ENCODE measurements at regions not wholly inside any gene's neighbourhood (a gene's known extent, or its start where the extent isn't known, plus 50 kb on each side); places are given as distances from the start of the nearest gene placed in this dataset.

- Histone ChIP-seq H3K4me1 (no peaks in the 10 kb centered on the region), H3K27ac (no peak overlapping the region), H3K4me3 (no peak overlapping the region), H3K36me3 (no peaks in the 10 kb centered on the region), H3K9me3 (no peaks in the 10 kb centered on the region), H3K27me3 (no peaks in the 10 kb centered on the region)
- TF ChIP-seq, protein P1, sequence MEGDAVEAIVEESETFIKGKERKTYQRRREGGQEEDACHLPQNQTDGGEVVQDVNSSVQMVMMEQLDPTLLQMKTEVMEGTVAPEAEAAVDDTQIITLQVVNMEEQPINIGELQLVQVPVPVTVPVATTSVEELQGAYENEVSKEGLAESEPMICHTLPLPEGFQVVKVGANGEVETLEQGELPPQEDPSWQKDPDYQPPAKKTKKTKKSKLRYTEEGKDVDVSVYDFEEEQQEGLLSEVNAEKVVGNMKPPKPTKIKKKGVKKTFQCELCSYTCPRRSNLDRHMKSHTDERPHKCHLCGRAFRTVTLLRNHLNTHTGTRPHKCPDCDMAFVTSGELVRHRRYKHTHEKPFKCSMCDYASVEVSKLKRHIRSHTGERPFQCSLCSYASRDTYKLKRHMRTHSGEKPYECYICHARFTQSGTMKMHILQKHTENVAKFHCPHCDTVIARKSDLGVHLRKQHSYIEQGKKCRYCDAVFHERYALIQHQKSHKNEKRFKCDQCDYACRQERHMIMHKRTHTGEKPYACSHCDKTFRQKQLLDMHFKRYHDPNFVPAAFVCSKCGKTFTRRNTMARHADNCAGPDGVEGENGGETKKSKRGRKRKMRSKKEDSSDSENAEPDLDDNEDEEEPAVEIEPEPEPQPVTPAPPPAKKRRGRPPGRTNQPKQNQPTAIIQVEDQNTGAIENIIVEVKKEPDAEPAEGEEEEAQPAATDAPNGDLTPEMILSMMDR (IDR thresholded peaks at IDR 0.05), result no peak
- no peak for DNase-seq
- intact Hi-C loops (cut with DNase I; ENCODE audit: low total_unique reads), result no loop called here
Observed at GRCh38 chr4:84392951-84393590, 106.0 kb downstream of the NKX6-1 start.

GRCh38 chr4:84389406-84389805 lies 109.7 kb downstream of the NKX6-1 start:
- intact Hi-C loops (cut with DNase I; ENCODE audit: low total_unique reads), result no loop called here
- no peaks in the 10 kb centered on the region for H3K4me1 ChIP-seq
- no peak overlapping the region for H3K4me3 ChIP-seq
- H3K36me3 ChIP-seq, result no peaks in the 10 kb centered on the region
- no peaks in the 10 kb centered on the region for H3K9me3 ChIP-seq
- H3K27ac ChIP-seq, result no peak overlapping the region
- DNase-seq, result no peak
- TF ChIP-seq, protein P1 (IDR thresholded peaks at IDR 0.05), result no peak
- no peaks in the 10 kb centered on the region for H3K27me3 ChIP-seq

- no peak overlapping the region for H3K27ac ChIP-seq
- H3K36me3 ChIP-seq, result no peaks in the 10 kb centered on the region
- TF ChIP-seq, protein P1 (IDR thresholded peaks at IDR 0.05), result no peak
- H3K27me3 ChIP-seq, result no peaks in the 10 kb centered on the region
- no peaks in the 10 kb centered on the region for H3K4me1 ChIP-seq
- no peaks in the 10 kb centered on the region for H3K9me3 ChIP-seq
- intact Hi-C loops (cut with DNase I; ENCODE audit: low total_unique reads), result no loop called here
- no peak overlapping the region for H3K4me3 ChIP-seq
- DNase-seq, result no peak
Observed at GRCh38 chr4:84385203-84385602, 113.9 kb downstream of the NKX6-1 start.

- DNase-seq, result no peak
- H3K9me3 ChIP-seq, result no peaks in the 10 kb centered on the region
- TF ChIP-seq, protein P1 (IDR thresholded peaks at IDR 0.05), result no peak
- H3K27ac ChIP-seq, result no peak overlapping the region
- H3K36me3 ChIP-seq, result no peaks in the 10 kb centered on the region
- intact Hi-C loops (cut with DNase I; ENCODE audit: low total_unique reads), result no loop called here
- no peak overlapping the region for H3K4me3 ChIP-seq
- no peaks in the 10 kb centered on the region for H3K27me3 ChIP-seq
- H3K4me1 ChIP-seq, result no peaks in the 10 kb centered on the region
Observed at GRCh38 chr4:84384801-84385200, 114.3 kb downstream of the NKX6-1 start.

DNA sequence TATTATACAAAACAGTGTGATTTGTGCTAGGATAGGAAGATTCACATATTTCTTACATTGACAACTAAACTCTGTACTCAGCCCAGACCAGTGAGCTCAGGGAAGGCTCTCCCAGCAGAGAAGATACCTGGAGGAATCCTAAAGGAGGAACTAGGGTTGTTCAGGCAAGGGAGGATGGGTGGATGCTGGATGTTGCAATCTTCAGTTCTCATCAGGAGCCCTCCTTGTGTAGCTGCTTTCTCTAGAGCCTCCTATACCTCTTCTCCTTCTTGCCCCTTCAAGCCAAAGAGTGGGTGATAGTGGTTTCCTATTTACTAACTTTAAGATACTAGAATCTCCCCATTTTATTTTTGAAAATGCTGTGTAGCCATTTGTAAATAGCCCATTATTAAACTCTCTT lies 117.3 kb downstream of the NKX6-1 start:
- intact Hi-C loops (cut with DNase I; ENCODE audit: low total_unique reads), result no loop called here
- H3K36me3 ChIP-seq, result no peaks in the 10 kb centered on the region
- TF ChIP-seq, protein P1 (IDR thresholded peaks at IDR 0.05), result no peak
- DNase-seq, result no peak
- no peak overlapping the region for H3K27ac ChIP-seq
- H3K27me3 ChIP-seq, result no peaks in the 10 kb centered on the region
- H3K4me1 ChIP-seq, result no peaks in the 10 kb centered on the region
- no peaks in the 10 kb centered on the region for H3K9me3 ChIP-seq
- no peak overlapping the region for H3K4me3 ChIP-seq
